ENCODE measurements at regions not wholly inside any gene's neighbourhood (a gene's known extent, or its start where the extent isn't known, plus 50 kb on each side); places are given as distances from the start of the nearest gene placed in this dataset.

DNA sequence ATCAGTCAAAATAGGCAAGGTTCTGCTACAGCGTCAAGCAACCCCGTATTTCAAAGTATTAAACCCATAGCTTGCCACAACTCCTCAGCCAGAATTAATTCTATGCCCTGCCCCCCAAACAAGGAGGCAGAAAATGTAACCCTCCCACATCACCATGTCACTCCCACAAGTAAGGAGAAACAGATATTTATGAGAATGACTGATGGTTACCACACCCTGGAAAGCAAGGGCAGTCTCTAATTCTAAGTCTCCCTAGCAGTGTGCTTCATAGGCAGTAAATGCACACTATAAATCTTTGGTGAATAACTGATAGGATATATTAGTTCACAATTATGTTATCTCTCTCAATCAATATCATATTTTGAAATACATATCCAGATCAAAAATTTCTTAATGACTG lies 228.0 kb upstream of the SLC14A2 start:
- TF ChIP-seq, protein P1, sequence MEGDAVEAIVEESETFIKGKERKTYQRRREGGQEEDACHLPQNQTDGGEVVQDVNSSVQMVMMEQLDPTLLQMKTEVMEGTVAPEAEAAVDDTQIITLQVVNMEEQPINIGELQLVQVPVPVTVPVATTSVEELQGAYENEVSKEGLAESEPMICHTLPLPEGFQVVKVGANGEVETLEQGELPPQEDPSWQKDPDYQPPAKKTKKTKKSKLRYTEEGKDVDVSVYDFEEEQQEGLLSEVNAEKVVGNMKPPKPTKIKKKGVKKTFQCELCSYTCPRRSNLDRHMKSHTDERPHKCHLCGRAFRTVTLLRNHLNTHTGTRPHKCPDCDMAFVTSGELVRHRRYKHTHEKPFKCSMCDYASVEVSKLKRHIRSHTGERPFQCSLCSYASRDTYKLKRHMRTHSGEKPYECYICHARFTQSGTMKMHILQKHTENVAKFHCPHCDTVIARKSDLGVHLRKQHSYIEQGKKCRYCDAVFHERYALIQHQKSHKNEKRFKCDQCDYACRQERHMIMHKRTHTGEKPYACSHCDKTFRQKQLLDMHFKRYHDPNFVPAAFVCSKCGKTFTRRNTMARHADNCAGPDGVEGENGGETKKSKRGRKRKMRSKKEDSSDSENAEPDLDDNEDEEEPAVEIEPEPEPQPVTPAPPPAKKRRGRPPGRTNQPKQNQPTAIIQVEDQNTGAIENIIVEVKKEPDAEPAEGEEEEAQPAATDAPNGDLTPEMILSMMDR (conservative IDR thresholded peaks at IDR 0.05), result no peak
- TF ChIP-seq ZFX (IDR thresholded peaks at IDR 0.05), result no peak

Data from C4-2B (cell line).